Aorta (tissue), 5 donors: ENCODE measurements at regions not wholly inside any gene's neighbourhood (a gene's known extent, or its start where the extent isn't known, plus 50 kb on each side); places are given as distances from the start of the nearest gene placed in this dataset.

Experiments
- ATAC-seq: fragments of 200-7000 bp; cut with Tn5 transposase; one replicate; pipeline ENCODE4 v1.9.1; 2022; ENCODE audit warnings: moderate library complexity; ENCODE audit not compliant: low FRiP score
- DNase-seq, 2 donors: peaks; one replicate each; pipeline ENCODE4 v3.0.0-alpha.2; 2020
- H3K27ac ChIP-seq, 2 donors: one replicate each; pipeline ENCODE4 v1.5.1; 2013; ENCODE audit warnings: low read length in 2 of 2, mild to moderate bottlenecking in 2 of 2, moderate library complexity in 2 of 2, control low read depth in 1 of 2, inconsistent platforms in 1 of 2, low read depth in 1 of 2
- H3K27me3 ChIP-seq, 2 donors: one replicate each; pipeline ENCODE4 v1.6.1; 2013; ENCODE audit warnings: control low read depth in 1 of 2, low read length in 1 of 2, mild to moderate bottlenecking in 1 of 2, moderate library complexity in 1 of 2; ENCODE audit not compliant: insufficient read depth in 2 of 2, control insufficient read depth in 1 of 2
- H3K36me3 ChIP-seq, 2 donors: one replicate each; pipeline ENCODE4 v1.6.1; 2013; ENCODE audit warnings: control low read depth in 1 of 2, low read length in 1 of 2, mild to moderate bottlenecking in 1 of 2; ENCODE audit not compliant: insufficient read depth in 2 of 2, control insufficient read depth in 1 of 2
- H3K4me1 ChIP-seq, 2 donors: one replicate each; pipeline ENCODE4 v1.6.1; 2013; ENCODE audit warnings: low read length in 2 of 2, control low read depth in 1 of 2, mild to moderate bottlenecking in 1 of 2, moderate library complexity in 1 of 2; ENCODE audit not compliant: insufficient read depth in 2 of 2, control insufficient read depth in 1 of 2
- H3K4me3 ChIP-seq, 2 donors: one replicate each; pipeline ENCODE4 v1.5.1; 2013; ENCODE audit warnings: low read length in 2 of 2, control low read depth in 1 of 2, mild to moderate bottlenecking in 1 of 2
- H3K9me3 ChIP-seq: one replicate; pipeline ENCODE4 v1.6.1; 2013; ENCODE audit warnings: mild to moderate bottlenecking, low read length; ENCODE audit not compliant: control insufficient read depth
- WGBS, 2 donors: extraction: QIAGEN DNeasy Blood & Tissue Kit; methylation state at CpG; one replicate each; pipeline ENCODE4 v1.1.7; 2013; 5-methylcytosine and 5-hydroxymethylcytosine counted together
- intact Hi-C, 2 donors: fragments of 100-400 bp; cut with DNase I; formaldehyde crosslinking; loops; one replicate each; pipeline versions ENCODE4 v1.14.2 to v1.15.0; 2022
- donor health status: healthy with polysubstance abuse.
- donor health status: Bipolar disorder and iron deficiency.
- donor health status: DM: no; HTN: no; CAD: no.
- donor health status: DM: no; HTN: no; CAD: no.
- donor health status: DM: yes; HTN: yes; CAD: no.

- Histone ChIP-seq H3K27ac (no peak overlapping the region), H3K4me3 (no peak overlapping the region), H3K27me3 (no peaks in the 10 kb centered on the region), H3K9me3 (peaks cover 2% of the 10 kb centered on the region), H3K4me1 (no peaks in the 10 kb centered on the region), H3K36me3 (no peaks in the 10 kb centered on the region)
- ATAC-seq (no peak), DNase-seq (no peak)
- intact Hi-C loops, result no loop called here
- 90 to 95% methylated on average over 5 of the region's 5 CpGs for WGBS, 2 donors
Measured at GRCh38 chr1:199098468-199098867, 459.6 kb downstream of the PTPRC start.

DNA sequence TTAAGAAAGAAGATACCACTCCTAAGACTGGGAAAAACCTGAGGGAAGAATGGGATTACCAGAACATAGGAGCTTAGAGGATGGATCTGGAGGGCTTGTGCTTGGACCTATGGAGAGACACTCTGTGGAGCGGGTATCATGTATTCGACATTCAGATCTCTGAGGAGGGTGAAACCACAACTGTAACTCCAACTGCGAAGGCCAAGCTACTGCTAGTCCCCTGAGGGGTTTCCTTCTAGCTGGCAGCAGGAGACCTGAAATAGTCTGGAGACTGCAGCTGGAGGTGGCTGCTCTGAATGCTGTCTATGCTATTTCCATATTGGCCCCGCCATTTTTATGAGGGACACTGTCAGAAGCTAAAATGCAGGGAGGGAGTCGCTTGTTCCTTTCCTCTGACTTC, 462.3 kb downstream of the PTPRC start:
- ATAC-seq (no peak), DNase-seq (no peak)
- Histone ChIP-seq H3K9me3 (peaks cover 2% of the 10 kb centered on the region), H3K4me1 (no peaks in the 10 kb centered on the region), H3K4me3 (no peak overlapping the region), H3K27ac (no peak overlapping the region), H3K27me3 (no peaks in the 10 kb centered on the region), H3K36me3 (no peaks in the 10 kb centered on the region)
- intact Hi-C loops, result no loop called here
- WGBS, 2 donors, result 84 to 87% methylated on average over 5 of the region's 5 CpGs

GRCh38 chr1:199101635-199102034, 462.8 kb downstream of the PTPRC start:
- no peak overlapping the region for H3K27ac ChIP-seq
- intact Hi-C loops, result no loop called here
- no peaks in the 10 kb centered on the region for H3K27me3 ChIP-seq
- DNase-seq (no peak), ATAC-seq (no peak)
- H3K4me1 ChIP-seq, result no peaks in the 10 kb centered on the region
- no peaks in the 10 kb centered on the region for H3K36me3 ChIP-seq
- peaks cover 2% of the 10 kb centered on the region for H3K9me3 ChIP-seq
- no peak overlapping the region for H3K4me3 ChIP-seq
- WGBS, 2 donors, result 89 to 91% methylated on average over 3 of the region's 3 CpGs

- peaks cover under 1% of the 10 kb centered on the region for H3K9me3 ChIP-seq
- H3K4me1 ChIP-seq, result no peaks in the 10 kb centered on the region
- ATAC-seq (no peak), DNase-seq (no peak)
- no peaks in the 10 kb centered on the region for H3K36me3 ChIP-seq
- intact Hi-C loops, result no loop called here
- 91 to 97% methylated on average over 3 of the region's 3 CpGs for WGBS, 2 donors
- H3K27me3 ChIP-seq, result no peaks in the 10 kb centered on the region
- no peak overlapping the region for H3K27ac ChIP-seq
- H3K4me3 ChIP-seq, result no peak overlapping the region
Measured at GRCh38 chr1:199102239-199102638, 463.4 kb downstream of the PTPRC start.

GRCh38 chr1:199109160-199109559, 470.3 kb downstream of the PTPRC start:
- Histone ChIP-seq H3K4me3 (no peak overlapping the region), H3K27ac (no peak overlapping the region), H3K4me1 (no peaks in the 10 kb centered on the region), H3K36me3 (no peaks in the 10 kb centered on the region), H3K27me3 (no peaks in the 10 kb centered on the region), H3K9me3 (no peaks in the 10 kb centered on the region)
- DNase-seq (no peak), ATAC-seq (no peak)
- WGBS, 2 donors, result 90 to 94% methylated on average over 3 of the region's 3 CpGs
- intact Hi-C loops, result no loop called here

DNA sequence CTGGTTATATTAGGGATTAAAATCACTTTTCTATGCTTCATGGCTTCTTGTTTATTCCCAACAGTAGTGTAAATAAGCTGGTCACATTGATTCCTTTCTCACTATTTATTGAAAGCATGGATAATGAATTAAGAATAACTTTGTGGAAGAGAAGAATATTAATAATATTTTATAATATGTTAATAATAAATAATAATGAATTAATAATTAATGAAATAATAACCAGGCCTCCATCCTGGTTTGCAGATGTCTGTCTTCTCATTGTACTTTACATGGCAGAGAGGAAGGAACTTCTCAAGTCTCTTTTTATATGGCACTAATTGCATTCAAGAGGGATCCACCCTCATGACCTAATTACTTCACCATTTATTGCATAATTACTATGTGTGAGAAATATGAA, 473.5 kb downstream of the PTPRC start:
- Histone ChIP-seq H3K36me3 (no peaks in the 10 kb centered on the region), H3K27ac (no peak overlapping the region), H3K4me1 (no peaks in the 10 kb centered on the region), H3K9me3 (no peaks in the 10 kb centered on the region), H3K4me3 (no peak overlapping the region), H3K27me3 (no peaks in the 10 kb centered on the region)
- intact Hi-C loops, result no loop called here
- no peak for DNase-seq
- no peak for ATAC-seq

DNA sequence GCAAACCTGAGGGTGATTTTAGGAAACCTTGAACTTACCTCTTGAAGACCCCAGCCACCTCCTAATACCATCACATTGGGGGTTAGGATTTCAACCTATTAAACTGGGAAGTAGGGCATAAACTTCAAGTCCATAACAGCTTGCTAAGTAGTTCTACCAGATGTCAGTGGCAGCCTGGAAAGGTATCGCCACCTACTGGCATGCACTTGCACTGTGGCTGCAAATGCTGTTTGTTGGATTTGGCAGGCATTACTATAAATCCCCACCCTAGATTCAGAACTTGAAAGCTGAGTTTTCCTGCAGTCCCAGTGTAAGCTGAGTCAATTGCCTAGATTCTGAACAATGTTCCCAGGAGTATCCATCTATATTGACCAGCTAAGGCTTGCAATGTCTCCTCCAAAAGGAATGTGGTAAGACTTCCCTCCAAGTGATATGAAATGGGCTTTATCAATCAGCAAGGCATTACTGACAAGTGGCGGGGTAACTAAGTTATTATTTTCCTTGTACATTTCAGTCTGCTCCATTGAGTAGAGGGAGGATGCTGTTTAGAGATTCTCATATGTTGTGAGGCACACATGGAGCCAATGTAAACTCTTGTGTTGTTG, 474.5 kb downstream of the PTPRC start:
- DNase-seq (peak in 1 of 2 donors; percentile 57), ATAC-seq (no peak)
- intact Hi-C loops, result no loop called here
- 70 to 74% methylated on average over 2 of the region's 2 CpGs for WGBS, 2 donors
- no peak overlapping the region for H3K27ac ChIP-seq
- H3K4me1 ChIP-seq, result no peaks in the 10 kb centered on the region
- no peaks in the 10 kb centered on the region for H3K9me3 ChIP-seq
- no peaks in the 10 kb centered on the region for H3K27me3 ChIP-seq
- H3K36me3 ChIP-seq, result no peaks in the 10 kb centered on the region
- H3K4me3 ChIP-seq, result no peak overlapping the region

DNA sequence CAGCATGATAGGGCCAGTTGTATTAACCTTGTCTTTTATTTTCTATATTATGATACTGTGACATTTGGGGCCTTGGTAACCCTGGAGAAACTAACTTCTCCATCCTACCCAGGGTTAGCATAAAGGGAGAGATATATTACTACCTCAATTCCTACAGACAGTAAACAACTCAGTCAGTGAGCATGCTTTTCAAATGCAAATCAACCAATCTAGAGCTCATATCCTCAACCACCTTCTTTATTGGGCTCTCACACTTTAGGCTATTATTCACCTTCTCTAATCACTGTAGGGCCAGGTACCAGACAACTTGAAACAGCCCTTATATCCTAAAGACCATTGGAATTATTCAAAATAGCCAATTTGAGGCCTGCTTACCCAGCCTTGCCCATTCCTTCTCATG, 477.6 kb downstream of the PTPRC start:
- no peak overlapping the region for H3K4me3 ChIP-seq
- no peaks in the 10 kb centered on the region for H3K27me3 ChIP-seq
- H3K9me3 ChIP-seq, result no peaks in the 10 kb centered on the region
- ATAC-seq (no peak), DNase-seq (no peak)
- H3K27ac ChIP-seq, result no peak overlapping the region
- H3K4me1 ChIP-seq, result no peaks in the 10 kb centered on the region
- no peaks in the 10 kb centered on the region for H3K36me3 ChIP-seq
- intact Hi-C loops, result no loop called here

DNA sequence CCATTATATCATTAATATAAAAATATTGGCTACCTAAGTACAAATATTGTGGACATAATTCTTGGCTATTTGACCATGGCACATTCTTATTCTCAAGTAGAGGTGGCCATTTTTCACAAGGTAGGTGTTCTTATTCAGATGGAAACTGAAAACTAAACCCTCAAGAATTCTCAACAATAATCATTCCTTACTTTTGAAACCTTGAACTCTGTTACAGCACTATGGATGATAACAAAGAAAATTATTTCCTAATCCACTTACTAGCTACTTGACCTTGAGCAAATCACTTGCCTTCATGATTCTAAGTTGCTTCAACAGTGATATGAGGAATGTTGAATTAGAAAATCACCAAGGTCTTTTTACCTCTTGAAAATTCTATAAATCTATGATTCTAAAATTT, 482.2 kb downstream of the PTPRC start:
- no peaks in the 10 kb centered on the region for H3K36me3 ChIP-seq
- no peaks in the 10 kb centered on the region for H3K27me3 ChIP-seq
- ATAC-seq, result no peak
- no peaks in the 10 kb centered on the region for H3K9me3 ChIP-seq
- no peaks in the 10 kb centered on the region for H3K4me1 ChIP-seq
- no peak overlapping the region for H3K27ac ChIP-seq
- intact Hi-C loops, result no loop called here
- H3K4me3 ChIP-seq, result no peak overlapping the region
- no peak for DNase-seq
